Karpas-422 (cell line): ENCODE measurements at regions not wholly inside any gene's neighbourhood (a gene's known extent, or its start where the extent isn't known, plus 50 kb on each side); places are given as distances from the start of the nearest gene placed in this dataset.

Experiments used
- DNase-seq: peaks from one replicate; pipeline ENCODE4 v3.0.0-alpha.2; 2015
- H2AFZ ChIP-seq: fragments of 200-600 bp; sonication (generic); 2 replicates; pipeline ENCODE4 v1.6.1; 2014; ENCODE audit warnings: antibody characterized with exemption, low read length, mixed read lengths
- H3K27ac ChIP-seq: fragments of 200-600 bp; sonication (generic); 2 replicates; pipeline ENCODE4 v1.5.1; 2014; ENCODE audit warnings: mild to moderate bottlenecking, low read length, moderate library complexity
- H3K27me3 ChIP-seq: fragments of 200-600 bp; sonication (generic); 2 replicates; pipeline ENCODE4 v1.6.1; 2014; ENCODE audit warnings: low read length, mixed read lengths
- H3K36me3 ChIP-seq: fragments of 200-600 bp; sonication (generic); 2 replicates; pipeline ENCODE4 v1.6.1; 2014; ENCODE audit warnings: low read length, mixed read lengths; ENCODE audit not compliant: insufficient read depth
- H3K4me1 ChIP-seq: fragments of 200-600 bp; sonication (generic); 2 replicates; pipeline ENCODE4 v1.6.1; 2014; ENCODE audit warnings: mild to moderate bottlenecking, low read length, mixed read lengths
- H3K4me2 ChIP-seq: fragments of 200-600 bp; sonication (generic); 2 replicates; pipeline ENCODE4 v1.6.1; 2014; ENCODE audit warnings: low read length, low read depth, mild to moderate bottlenecking; ENCODE audit not compliant: poor library complexity, severe bottlenecking
- H3K4me3 ChIP-seq: fragments of 200-600 bp; sonication (generic); 2 replicates; pipeline ENCODE4 v1.5.1; 2014; ENCODE audit warnings: mild to moderate bottlenecking, antibody characterized with exemption, low read length, mixed read lengths
- H3K79me2 ChIP-seq: fragments of 200-600 bp; sonication (generic); 2 replicates; pipeline ENCODE4 v1.6.1; 2014; ENCODE audit warnings: mild to moderate bottlenecking, low read length, mixed read lengths
- H3K9ac ChIP-seq: fragments of 200-600 bp; sonication (generic); 2 replicates; pipeline ENCODE4 v1.6.0; 2014; ENCODE audit warnings: low read length
- H3K9me2 ChIP-seq: fragments of 200-600 bp; sonication (generic), shearing (Covaris generic); replicated peaks from 2 replicates; pipeline ENCODE4 v1.6.0; 2014; ENCODE audit warnings: mild to moderate bottlenecking, low read length, moderate library complexity; ENCODE audit not compliant: insufficient read depth
- H3K9me3 ChIP-seq: fragments of 300-700, 200-600 bp; sonication (generic); 2 replicates; pipeline ENCODE4 v1.6.1; 2014; ENCODE audit warnings: low read length, mixed read lengths
- H4K20me1 ChIP-seq: fragments of 200-600 bp; sonication (generic); 2 replicates; pipeline ENCODE4 v1.6.1; 2014; ENCODE audit warnings: mild to moderate bottlenecking, antibody characterized with exemption, low read length, low read depth; ENCODE audit not compliant: insufficient read depth

DNA sequence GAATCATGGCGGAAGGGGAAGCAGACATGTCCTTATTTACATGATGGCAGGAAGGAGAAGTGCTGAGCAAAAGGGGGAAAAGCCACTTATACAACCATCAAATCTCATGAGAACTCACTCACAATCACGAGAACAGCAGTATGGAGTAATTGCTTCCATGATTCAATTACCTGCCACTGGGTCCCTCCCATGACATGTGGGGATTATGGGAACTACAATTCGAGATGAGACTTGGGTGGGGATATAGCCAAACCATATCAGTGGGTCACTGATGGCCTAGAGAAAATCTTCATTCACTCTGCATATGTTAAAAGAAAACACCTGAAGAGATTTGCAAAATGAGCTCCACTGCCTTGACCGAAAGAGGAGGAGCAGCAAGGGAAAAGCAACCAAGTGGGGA lies 130.3 kb upstream of the FAM20A start:
- H3K79me2 ChIP-seq, result no peaks in the 10 kb centered on the region
- no peaks in the 10 kb centered on the region for H3K36me3 ChIP-seq
- H3K9me3 ChIP-seq, result no peaks in the 10 kb centered on the region
- H3K4me3 ChIP-seq, result no peak overlapping the region
- no peaks in the 10 kb centered on the region; the same call in 1 of the 2 replicates for H3K27me3 ChIP-seq
- no peak overlapping the region for H2AFZ ChIP-seq
- no peak overlapping the region for H3K9ac ChIP-seq
- no peaks in the 10 kb centered on the region for H3K4me1 ChIP-seq
- H3K4me2 ChIP-seq, result no peak overlapping the region
- no peak for DNase-seq
- H4K20me1 ChIP-seq, result no peaks in the 10 kb centered on the region
- no peaks in the 10 kb centered on the region; the same call in 1 of the 2 replicates for H3K9me2 ChIP-seq
- no peak overlapping the region for H3K27ac ChIP-seq

GRCh38 chr17:68719431-68719830 lies 118.3 kb upstream of the FAM20A start:
- H3K9ac ChIP-seq, result no peak overlapping the region
- no peak for DNase-seq
- no peaks in the 10 kb centered on the region for H3K9me2 ChIP-seq
- no peaks in the 10 kb centered on the region for H3K9me3 ChIP-seq
- no peaks in the 10 kb centered on the region for H4K20me1 ChIP-seq
- no peaks in the 10 kb centered on the region for H3K36me3 ChIP-seq
- H3K27me3 ChIP-seq, result no peaks in the 10 kb centered on the region
- no peaks in the 10 kb centered on the region for H3K4me1 ChIP-seq
- no peak overlapping the region for H3K4me3 ChIP-seq
- H3K27ac ChIP-seq, result no peak overlapping the region
- no peak overlapping the region for H3K4me2 ChIP-seq
- H2AFZ ChIP-seq, result no peak overlapping the region
- H3K79me2 ChIP-seq, result no peaks in the 10 kb centered on the region

DNA sequence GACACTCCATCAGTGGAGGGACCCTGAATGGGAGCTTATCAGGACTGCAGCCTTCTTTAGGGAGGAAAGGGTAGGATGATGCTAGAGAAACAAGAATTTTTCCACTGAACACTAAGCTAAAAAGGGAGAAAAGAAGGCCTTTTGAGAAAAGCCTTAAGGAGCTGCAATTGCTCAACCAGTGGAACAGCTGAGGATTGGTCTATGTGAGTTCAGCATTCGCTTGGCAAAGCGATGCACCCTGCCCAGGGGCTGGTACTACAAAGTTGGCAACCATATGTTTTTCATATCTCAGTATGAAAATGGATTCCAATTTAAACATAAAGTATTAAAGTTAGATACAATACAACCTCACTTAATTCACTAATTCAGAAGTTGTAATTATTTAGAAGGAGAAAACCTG lies 117.8 kb upstream of the FAM20A start:
- Histone ChIP-seq H3K27me3 (no peaks in the 10 kb centered on the region), H3K79me2 (no peaks in the 10 kb centered on the region), H3K36me3 (no peaks in the 10 kb centered on the region), H3K4me1 (no peaks in the 10 kb centered on the region), H2AFZ (no peak overlapping the region), H4K20me1 (no peaks in the 10 kb centered on the region), H3K27ac (no peak overlapping the region), H3K4me2 (no peak overlapping the region), H3K9me2 (no peaks in the 10 kb centered on the region), H3K4me3 (no peak overlapping the region), H3K9me3 (no peaks in the 10 kb centered on the region), H3K9ac (no peak overlapping the region)
- no peak for DNase-seq

DNA sequence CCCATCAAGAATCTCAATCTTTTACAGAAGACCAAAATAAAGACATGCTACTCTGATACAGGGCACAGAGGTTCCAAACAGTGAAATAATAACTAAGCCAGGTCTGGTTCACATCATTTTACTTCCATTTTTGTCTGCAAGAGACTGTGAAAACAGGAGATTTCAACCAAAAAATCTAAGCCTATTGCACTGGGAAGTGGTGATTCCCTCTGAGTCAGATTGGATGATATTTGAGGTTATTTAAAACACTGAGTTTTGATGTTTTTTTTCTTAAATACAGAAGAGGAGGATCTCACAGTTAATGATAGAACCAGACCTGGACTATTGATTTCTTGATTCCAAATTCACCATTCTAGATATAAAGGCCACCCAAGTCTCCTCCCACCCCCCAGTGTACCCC lies 117.3 kb upstream of the FAM20A start:
- H3K4me3 ChIP-seq, result no peak overlapping the region

DNA sequence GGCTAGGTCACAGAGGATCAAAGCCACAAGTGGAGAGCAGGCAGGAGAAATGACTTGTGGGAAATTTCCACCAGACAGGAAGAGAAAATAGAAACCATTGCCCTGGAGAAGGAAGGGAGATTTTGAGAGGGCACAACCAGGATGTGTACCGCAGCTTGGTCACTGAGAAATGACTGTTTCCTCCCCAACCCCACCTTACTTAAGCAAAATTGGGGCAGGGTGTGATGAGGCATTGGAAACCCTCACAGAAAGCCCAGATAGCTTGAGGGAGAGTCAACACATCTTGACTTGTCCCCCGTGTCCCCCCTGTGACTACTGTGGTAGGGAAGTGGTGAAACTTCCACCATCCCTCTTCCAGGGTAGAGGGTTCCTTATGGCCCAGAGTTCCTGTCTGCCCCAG lies 113.5 kb upstream of the FAM20A start:
- Histone ChIP-seq H3K9me2 (no peaks in the 10 kb centered on the region), H3K4me3 (no peak overlapping the region)
- DNase-seq, result no peak

More for the DNA sequence above, 117.3 kb upstream of the FAM20A start:
- Histone ChIP-seq H3K9me3 (no peaks in the 10 kb centered on the region), H2AFZ (no peak overlapping the region), H3K36me3 (no peaks in the 10 kb centered on the region), H3K4me1 (no peaks in the 10 kb centered on the region), H3K9ac (no peak overlapping the region), H3K27ac (no peak overlapping the region), H3K27me3 (no peaks in the 10 kb centered on the region), H3K79me2 (no peaks in the 10 kb centered on the region), H3K4me2 (no peak overlapping the region), H3K9me2 (no peaks in the 10 kb centered on the region), H4K20me1 (no peaks in the 10 kb centered on the region)
- no peak for DNase-seq

GRCh38 chr17:68711858-68712257 lies 110.7 kb upstream of the FAM20A start:
- Histone ChIP-seq H3K9me3 (no peaks in the 10 kb centered on the region), H3K27ac (no peak overlapping the region), H2AFZ (no peak overlapping the region), H3K4me1 (no peaks in the 10 kb centered on the region), H4K20me1 (no peaks in the 10 kb centered on the region), H3K4me3 (no peak overlapping the region), H3K27me3 (no peaks in the 10 kb centered on the region), H3K4me2 (no peak overlapping the region), H3K9me2 (no peaks in the 10 kb centered on the region), H3K79me2 (no peaks in the 10 kb centered on the region), H3K9ac (no peak overlapping the region), H3K36me3 (no peaks in the 10 kb centered on the region)
- no peak for DNase-seq

More for the DNA sequence above, 113.5 kb upstream of the FAM20A start:
- Histone ChIP-seq H3K79me2 (no peaks in the 10 kb centered on the region), H2AFZ (no peak overlapping the region), H3K27ac (no peak overlapping the region), H3K27me3 (no peaks in the 10 kb centered on the region), H3K9me3 (no peaks in the 10 kb centered on the region), H3K4me2 (no peak overlapping the region), H3K36me3 (no peaks in the 10 kb centered on the region), H3K9ac (no peak overlapping the region), H3K4me1 (no peaks in the 10 kb centered on the region), H4K20me1 (no peaks in the 10 kb centered on the region)

DNA sequence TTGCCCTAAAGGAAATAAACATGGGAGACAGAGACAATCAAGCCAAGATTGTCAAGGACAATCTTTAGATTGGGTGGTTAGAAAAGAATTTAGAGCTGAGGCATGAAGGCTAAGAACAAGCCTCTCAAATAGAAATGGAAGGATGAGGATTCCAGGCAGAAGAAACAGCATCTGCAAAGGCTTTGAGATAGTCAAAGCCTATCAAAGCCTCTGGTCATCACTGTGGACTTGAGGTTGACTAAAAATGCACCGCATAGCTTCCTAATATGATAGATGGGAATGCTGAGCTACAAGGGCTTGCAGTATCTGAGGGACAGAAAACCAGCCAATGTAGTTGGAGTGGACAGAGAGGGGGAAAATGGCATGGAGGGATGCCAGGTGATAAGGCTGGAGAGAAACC lies 109.8 kb upstream of the FAM20A start:
- no peak for DNase-seq
- Histone ChIP-seq H3K9ac (no peak overlapping the region), H3K4me2 (no peak overlapping the region), H3K9me2 (no peaks in the 10 kb centered on the region), H3K27ac (no peak overlapping the region), H3K4me1 (no peaks in the 10 kb centered on the region), H4K20me1 (no peaks in the 10 kb centered on the region), H3K36me3 (no peaks in the 10 kb centered on the region), H2AFZ (no peak overlapping the region), H3K9me3 (no peaks in the 10 kb centered on the region), H3K4me3 (no peak overlapping the region), H3K79me2 (no peaks in the 10 kb centered on the region), H3K27me3 (no peaks in the 10 kb centered on the region)

DNA sequence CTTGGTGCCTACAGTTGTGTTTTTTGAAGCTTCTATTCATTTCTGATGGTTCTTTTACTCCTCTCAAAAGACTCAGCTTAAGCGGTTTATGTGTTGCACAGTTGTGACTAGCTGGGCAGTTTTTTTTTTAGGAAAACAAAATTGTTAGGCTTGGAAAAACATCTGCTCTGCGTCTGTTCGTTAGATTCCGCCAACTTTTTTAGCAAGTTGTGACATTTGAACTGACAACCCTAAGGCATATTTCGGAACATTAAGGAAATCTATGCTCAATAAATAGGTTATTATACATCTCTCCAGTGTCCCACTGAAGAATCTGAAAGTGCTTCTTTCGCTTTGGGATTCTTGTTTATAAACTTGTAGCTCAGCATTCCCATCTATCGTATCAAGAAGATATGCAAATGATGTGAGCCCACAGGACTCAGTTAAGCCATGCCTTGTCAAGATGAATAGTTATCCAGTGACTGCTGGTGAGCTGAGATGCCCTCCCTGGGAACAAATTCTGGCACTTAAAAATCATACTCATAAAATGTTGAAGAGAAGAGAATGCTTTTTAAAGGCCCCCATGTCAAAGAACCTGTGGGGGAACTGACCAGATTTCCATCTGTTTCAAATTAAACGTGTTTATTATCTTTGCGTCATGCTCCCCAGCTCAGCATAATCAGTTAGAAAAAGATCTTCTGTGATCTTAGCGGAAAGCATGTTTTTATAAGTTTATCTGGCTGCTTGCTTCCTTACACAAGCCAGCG lies 109.0 kb upstream of the FAM20A start:
- H2AFZ ChIP-seq, result no peak overlapping the region
- H3K9me2 ChIP-seq, result no peaks in the 10 kb centered on the region
- H3K27me3 ChIP-seq, result no peaks in the 10 kb centered on the region
- H3K79me2 ChIP-seq, result no peaks in the 10 kb centered on the region
- H3K36me3 ChIP-seq, result no peaks in the 10 kb centered on the region
- no peak overlapping the region for H3K4me3 ChIP-seq
- no peaks in the 10 kb centered on the region for H3K4me1 ChIP-seq
- H4K20me1 ChIP-seq, result no peaks in the 10 kb centered on the region
- no peak overlapping the region for H3K4me2 ChIP-seq
- no peak for DNase-seq
- no peaks in the 10 kb centered on the region for H3K9me3 ChIP-seq
- H3K9ac ChIP-seq, result no peak overlapping the region
- H3K27ac ChIP-seq, result no peak overlapping the region
